GM19468 (cell line): ENCODE measurements at regions not wholly inside any gene's neighbourhood (a gene's known extent, or its start where the extent isn't known, plus 50 kb on each side); places are given as distances from the start of the nearest gene placed in this dataset.
A peak's percentile ranks its signal among the peaks of the same experiment; 100 is the strongest.
"Not testable (repeated sequence)": the region's sequence is repeated elsewhere in the genome, so short reads cannot be mapped to it uniquely, and the experiment has no call there.

Experiments
- ATAC-seq: cut with Tn5 transposase; IDR thresholded peaks from one replicate; pipeline ENCODE4 v1.9.1; 2021; ENCODE audit warnings: mild to moderate bottlenecking, moderate library complexity, moderate number of reproducible peaks; ENCODE audit not compliant: unreplicated experiment; ENCODE audit errors: extremely low read depth

DNA sequence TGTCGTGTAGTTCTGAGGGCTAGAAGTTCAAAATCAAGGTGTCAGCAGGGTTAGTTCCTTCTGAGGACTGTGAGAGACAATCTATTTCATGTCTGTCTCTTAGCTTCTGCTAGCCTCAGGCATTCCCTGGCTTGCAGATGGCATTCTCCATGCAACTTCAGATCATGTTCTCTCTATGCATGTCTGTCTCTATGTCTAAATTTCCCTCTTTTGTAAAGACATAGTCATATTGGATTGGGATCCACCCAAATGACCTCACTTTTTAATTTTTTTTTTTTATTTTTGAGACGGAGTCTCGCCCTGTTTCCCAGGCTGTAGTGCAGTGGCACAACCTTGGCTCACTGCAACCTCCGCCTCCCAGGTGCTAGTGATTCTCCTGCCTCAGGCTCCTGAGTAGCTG is 104.6 kb downstream of the RAP2B start:
- ATAC-seq = no peak

DNA sequence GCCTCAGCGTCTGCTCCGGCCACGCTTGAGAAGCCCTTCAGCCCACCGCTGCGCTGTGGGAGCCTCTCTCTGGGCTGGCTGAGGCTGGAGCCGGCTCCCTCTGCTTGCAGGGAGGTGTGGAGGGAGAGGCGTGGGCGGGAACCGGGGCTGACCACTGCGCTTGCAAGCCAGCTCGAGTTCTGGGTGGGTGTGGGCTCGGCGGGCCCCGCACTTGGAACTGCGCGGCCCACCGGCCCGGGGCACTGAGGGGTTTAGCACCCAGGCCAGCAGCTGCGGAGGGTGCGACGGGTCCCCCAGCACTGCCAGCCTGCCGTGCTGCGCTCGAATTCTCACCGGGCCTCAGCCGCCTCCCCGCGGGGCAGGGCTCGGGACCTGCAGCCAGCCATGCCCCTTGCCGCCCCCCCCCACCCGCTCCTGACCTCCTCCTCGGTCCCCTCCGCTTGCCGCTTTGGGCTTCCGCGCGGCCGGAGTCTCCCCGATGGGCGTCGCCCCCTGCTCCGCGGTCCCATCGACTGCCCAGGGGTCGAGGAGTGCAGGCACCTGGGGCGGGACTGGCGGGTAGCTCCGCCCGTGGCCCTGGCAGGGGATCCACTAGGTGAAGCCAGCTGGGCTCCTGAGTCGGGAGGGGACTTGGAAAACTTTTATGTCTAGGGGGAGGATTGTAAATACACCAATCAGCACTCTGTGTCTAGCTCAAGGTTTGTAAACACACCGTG is 106.7 kb downstream of the RAP2B start:
- no peak for ATAC-seq

DNA sequence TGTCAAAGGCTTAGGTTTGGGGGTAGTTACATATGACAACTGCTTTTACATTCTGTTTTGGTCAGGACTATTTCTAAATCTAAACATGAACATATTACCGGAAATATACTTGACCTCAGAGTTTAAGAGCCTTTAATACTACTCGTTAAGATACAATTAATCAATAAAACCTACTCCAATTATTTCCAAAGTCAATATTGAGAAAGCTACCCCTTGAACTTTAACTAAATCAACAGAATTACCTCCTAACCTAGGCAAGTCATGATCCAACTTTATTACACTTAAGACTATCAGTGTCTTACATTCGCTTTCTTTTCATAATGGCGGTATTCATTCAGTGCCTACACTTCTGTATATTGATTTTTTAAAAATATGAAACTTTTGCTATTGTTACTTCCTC is 107.7 kb downstream of the RAP2B start:
- no peak for ATAC-seq

DNA sequence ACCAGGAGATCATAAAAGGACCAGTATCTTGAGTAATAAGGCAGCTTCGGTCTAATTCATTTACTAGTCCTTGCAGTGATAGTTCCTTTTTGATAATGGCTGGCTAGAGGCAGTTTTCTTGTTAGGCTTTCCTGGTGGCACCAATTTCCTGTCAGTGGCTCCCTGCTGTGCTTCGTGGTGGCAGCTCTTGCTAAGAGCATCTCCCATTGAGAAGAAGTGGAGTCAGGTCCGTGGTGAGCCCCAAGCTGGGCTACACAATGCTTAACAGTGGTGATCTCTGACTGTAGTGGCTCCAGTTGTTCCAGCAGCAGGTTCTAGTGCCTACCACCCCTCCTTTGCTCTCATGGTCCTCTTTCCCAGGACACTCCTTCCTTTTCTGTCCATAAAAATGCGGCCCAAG is 111.2 kb downstream of the RAP2B start:
- no peak for ATAC-seq

DNA sequence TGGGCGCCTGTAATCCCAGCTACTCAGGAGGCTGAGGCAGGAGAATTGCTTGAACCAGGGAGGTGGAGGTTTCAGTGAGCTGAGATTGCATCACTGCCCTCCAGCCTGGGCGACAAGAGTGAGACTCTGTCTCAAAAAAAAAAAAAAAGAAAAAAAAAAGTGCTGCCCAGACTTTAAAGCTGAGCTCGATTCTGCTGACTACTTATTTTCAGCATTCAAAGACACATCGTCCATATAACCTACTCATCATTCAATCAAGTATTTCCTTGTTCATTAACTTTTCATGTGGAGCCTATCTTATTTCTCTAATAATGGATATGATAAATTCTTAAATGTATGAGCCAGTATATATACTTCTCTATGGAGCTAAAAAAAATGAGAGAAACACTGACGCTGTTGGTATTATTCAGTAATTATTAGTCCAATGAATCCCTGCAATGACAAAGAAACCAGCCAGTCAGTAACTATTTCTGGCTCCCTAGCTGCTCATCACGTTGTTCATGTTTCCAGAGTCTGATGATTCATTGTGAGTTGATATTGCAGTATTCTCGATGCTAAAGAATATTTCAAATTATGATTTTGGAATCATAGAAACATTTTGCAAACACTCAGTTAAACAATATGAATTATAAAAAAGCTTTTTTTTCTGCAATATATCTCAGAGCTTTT is 111.9 kb downstream of the RAP2B start:
- no peak for ATAC-seq

DNA sequence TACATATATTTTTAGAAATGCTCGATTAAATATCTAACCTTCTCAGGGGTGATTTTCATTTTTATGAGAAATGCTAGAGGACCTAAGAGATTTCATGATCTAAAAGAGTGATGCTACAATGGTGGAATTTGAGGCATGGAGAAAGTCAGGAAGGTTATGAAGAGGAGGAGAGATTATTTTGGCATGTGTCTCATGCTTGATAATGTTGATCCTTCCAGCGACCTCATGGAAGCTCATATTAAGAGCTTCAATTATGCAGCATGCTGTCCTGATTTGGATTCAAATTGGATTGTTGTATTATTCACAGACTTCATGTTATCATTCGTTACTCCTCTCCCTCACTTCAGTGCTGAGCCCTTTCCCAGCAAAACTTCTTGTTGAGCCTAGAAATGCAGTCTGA is 112.5 kb downstream of the RAP2B start:
- no peak for ATAC-seq

DNA sequence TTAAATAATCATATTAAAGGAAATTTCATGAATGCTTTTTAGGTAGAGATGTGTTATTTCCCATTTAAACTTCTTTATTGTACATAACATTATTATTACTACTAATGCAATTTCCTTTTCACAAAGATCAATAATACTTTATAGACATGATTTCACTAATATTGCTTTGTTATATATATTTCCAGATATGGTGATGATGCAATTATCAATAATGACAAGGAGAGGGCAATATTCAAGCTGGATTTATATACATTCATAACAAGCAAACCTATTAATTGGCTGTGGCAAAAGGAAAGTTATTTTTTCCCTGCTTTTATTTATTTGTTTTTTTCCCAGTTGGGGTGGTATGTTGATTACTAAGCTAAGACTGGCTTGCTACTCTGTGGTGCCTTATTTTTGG is 113.5 kb downstream of the RAP2B start:
- no peak for ATAC-seq

DNA sequence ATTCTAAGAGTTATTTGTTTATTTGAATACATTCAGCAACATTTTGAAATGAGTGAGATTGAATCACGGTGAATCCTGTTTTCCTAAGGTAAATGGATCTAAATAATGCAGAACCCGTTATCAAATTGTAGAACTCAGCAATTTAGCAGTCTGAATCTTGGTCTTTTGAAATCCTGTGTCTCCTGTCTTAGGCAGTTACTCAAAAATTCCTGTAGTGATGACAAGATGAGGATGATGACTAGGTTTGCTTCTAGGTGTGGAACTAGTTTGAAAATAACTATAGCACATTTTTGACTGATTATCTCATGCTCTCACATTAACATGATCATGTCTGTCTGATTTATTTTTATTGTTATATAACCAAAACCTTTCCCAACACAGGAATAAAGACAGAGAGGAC is 115.0 kb downstream of the RAP2B start:
- no peak for ATAC-seq

DNA sequence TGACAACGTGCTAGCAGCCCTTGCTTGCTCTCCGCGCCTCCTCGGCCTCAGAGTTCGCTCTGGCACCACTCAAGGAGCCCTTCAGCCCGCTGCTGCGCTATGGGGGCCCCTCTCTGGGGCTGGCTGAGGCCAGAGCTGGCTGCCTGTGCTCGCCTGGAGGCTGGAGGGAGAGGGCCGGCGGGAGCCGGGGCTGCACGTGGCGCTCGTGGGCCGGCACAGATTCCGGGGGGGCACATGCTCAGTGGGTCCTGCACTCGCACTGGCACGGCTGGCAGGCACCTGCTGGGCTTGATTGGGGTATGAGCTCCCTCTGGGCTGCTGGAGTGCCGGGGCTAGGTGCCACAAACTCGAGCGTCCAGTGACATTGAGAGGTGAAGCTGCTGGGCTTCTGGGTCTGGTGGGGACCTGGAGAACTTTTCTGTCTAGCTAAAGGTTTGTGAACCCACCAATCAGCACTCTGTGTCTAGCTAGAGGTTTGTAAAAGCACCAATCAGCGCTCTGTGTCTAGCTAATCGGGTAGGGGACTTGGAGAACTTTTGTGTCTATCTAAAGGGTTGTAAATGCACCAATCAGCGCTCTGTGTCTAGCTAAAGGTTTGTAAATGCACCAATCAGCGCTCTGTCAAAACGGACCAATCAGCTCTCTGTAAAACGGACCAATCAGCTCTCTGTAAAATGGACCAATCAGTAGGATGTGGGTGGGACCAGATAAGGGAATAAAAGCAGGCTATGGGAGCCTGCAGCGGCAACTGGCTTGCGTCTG is 119.4 kb downstream of the RAP2B start:
- ATAC-seq = not testable (repeated sequence)

DNA sequence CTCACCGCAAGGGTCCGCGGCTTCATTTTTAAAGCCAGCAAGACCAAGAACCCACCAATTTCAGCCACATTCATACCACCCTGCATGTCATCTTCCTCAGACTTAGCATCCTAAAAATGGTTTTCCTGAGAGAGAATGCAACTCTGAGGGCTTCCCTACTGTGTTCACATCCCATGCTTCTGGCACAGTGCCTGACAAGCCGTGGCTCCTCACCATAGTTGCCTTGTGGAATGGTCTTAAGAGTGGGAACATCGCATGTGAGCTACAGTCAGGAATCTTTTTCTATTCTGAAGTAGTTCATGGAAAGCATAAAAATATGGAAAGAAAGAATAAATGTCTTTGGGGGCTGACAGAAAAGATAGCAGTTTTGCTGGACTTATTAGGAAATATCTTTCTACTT is 120.3 kb downstream of the RAP2B start:
- no peak for ATAC-seq

DNA sequence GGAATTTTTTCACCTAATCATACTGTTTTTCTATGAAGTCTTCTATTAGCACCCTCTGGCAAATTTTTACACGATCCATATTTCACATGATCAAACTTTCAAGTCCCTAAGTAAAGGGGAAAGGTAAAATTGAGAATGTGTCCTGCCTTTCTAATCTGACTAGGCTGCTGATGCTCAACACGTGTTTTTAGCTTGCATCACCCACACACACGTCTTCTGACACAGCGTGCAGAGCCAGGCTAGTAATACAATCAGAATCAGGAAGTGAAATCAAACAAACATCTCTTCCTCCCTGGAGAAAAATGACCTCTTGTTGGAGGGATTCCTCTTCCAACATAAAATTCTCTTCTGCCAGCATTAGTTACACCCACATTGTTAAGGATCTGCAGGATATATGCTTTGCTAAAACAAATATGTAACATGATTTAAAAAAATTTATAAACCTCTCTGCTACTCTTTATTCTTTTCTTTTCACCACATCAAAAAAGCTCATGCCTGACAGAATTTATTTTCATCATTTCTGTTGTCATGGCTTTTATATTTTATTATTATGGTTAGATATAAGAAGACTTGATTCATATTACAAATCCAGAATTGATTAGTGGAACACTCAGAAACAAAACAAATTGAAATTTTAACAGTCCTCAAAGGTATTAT is 122.4 kb downstream of the RAP2B start:
- ATAC-seq = peak; percentile 26

DNA sequence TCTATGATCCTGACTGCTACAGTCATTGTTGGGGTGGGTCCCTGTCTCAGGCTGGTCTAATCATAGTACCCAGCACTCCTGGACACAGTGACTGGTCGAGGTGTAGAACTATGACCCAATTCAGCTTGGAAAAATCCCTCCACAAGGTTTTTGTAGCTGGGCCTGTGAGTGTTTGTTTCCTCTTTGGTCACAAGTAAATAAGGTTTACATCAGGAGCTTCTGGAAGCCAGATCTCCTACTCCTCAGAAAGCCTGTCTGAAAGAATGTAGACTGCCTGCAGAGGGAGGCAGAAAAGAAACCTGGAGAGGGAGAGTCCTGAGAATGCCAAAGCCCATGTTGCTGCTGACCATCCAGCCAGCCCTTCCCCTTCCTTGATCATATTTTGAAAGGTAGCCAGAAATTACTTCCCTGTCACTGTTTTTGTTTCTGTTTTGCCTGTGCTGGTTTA is 123.2 kb downstream of the RAP2B start:
- no peak for ATAC-seq

DNA sequence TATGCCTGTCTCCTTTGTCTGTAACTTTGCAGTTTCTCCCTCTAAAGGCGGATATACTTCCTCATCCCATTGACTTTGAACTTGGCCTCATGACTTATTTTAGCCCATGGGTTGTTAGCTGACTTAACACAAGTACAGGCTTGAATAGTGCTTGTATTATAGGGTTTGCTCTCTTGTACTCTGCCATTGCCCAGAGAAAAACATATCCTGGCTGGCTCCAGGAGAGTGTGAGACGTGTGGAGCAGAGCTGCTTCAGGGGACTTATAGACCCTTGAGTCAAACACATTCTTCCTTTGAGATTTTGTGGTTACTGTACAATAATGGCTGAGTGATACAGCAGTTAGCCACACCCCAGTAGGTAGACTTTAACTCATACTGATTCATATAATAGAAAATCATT is 124.0 kb downstream of the RAP2B start:
- no peak for ATAC-seq

DNA sequence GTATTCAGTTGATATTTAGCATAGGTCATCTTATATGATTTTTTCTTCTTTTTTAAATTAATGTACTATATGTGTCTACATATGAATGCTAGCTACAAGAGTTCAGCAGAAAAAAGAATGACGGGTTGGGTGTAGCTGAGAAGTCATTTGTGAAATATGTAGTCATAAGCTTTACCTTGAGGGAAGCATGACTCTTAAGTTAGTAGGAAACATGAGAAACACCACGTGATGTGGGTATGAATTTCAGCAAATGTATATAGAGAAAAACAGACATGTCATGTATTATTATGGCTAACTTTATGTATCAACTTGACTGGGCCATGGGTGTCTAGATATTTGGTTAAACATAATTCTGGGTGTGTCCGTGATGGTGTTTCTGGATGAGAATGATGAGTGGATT is 125.0 kb downstream of the RAP2B start:
- ATAC-seq = no peak

DNA sequence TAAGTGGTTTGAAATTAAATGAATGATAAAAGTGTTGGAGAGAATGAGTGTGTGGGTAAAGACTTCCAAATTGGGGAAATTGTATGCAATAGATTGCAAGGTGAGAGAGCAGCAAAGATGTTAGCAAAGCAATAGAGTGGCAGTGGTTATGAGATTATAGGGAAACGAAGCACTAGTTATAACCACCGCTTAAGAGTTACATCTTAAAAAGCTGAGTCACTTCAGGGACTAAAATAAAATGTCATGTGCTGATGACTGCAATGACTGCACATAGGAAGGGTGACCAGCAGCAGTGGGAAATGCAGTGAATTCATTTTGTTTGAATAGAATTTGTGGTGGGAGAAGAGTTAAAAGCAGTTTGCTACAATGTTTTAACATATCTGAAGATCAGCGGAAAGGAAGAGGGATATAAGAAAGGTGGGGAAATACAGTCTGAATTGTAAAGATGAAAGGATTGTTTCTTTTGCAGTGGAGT is 127.3 kb downstream of the RAP2B start:
- ATAC-seq = no peak

DNA sequence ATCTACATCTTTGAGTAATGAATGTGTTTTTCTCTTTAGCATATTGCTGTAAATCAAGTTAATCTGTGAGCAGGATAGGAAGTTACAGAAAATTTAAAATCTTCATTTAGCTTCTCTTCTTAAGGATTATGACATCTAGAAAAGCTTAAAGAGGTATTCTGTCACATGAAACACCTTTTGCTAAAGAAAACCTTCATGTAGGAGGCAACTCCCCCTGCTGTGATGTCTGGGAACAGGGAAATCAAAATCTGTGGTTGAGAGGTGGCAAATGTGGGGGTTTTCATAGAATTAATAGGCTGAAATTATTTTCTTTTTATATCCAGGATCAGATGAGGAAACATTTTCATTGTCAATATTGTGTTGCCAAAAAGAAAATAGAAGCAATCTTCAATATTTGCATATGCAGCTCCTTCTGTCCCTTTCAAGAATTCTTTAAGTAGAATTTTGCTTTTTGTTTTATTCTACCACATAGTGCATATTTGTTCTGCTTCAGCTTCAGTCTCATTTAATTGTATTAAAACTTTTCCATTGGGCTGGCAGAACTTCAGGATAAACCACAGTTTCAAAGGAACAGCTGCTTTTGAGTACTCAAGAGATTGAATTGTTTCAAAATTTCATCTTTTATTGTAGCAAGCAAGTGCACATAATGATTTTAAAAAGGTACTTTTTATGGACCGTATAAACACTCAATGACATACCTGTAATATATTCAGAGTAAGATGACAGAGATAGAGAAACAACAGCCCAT is 128.4 kb downstream of the RAP2B start:
- ATAC-seq = no peak

DNA sequence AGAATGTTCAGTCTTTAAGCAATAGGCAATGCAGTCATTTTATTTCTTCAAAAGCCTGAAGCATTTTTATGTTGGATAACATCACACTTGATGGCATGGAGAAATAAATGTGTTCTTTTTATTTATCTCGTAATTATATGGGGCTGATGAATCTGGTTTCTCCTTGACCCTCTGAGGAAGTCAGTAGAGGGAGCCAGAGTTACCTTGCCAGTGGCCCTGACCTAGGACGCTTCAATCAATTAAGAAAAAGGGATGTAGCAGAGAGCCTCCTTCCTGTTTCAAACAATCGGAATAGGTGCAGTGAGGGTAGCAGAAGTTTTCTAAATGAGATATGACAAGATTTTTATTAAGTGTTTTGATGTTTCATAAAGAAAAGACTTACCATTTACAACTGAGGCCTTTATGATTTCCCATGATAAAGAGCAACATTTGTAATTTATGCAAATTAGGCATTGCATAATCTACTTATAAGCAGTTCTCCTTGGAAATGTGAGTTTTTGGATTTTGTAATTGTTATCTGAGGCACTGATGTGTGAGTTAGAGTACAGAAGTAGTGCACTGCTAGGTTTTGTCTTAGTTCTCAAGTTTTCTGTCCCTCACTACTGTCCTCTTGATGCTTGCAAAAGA is 129.1 kb downstream of the RAP2B start:
- ATAC-seq = no peak

DNA sequence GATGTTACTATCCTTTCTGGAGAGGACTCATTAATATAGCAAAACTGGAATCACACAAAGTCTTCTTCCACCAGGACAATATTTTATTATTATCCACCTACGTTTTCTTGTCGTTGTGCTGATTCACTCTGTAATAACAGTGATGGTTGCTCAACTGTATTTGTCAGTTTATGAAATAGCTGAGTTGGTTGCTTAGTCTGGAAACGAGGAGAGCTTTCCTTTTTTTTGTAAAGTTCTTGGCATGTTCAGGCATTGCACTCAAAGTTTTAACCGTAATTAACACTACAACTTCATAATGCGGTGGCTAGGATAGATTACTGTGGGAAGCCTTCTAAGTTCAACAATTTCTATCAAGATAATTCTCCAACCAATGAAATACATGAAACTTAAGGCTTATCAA is 131.2 kb downstream of the RAP2B start:
- no peak for ATAC-seq

DNA sequence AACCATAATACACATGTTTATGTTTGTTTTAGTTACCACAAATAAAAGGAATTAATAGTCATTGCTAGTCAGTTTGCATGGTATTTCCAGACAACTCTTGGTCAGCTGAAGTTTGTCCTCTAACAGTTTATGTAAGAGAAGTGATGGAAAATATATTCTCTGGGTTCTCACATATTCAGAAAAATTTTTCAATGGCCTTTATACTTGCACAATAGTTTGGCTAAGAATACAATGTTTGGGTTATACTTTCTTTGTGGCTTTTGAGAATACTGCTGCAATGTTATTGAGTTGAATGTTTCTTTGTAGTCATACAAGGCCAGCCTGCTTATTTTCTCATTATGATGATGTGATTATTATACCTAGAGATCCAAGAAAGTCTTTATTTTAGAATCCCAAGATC is 133.9 kb downstream of the RAP2B start:
- no peak for ATAC-seq

DNA sequence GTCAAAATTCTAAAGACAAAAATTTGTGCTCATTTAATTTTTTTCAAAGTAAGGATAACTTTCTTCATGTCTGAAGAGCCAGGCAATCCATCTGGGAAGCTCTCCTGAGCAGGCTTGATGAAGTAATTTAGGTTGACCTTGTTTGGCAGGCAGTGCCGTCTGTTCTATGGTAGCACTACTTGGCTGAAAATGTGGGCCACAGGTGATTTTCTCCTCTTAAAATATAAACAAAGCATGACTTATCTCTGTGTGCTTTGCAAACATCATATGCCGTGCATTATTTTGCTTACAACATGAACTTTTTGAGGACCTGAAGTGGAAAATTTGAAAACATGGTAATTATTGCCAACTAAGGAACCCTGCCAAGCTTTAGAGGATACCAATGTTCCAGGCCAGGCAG is 143.2 kb downstream of the RAP2B start:
- no peak for ATAC-seq
